ENCODE measurements at regions not wholly inside any gene's neighbourhood (a gene's known extent, or its start where the extent isn't known, plus 50 kb on each side); places are given as distances from the start of the nearest gene placed in this dataset.

- TF ChIP-seq CTCF (IDR thresholded peaks at IDR 0.05) (no peak), POLR2A (IDR thresholded peaks at IDR 0.05) (no peak)
Observed at GRCh38 chr3:189406148-189406547, 225.0 kb upstream of the TP63 start.
